ENCODE measurements at regions not wholly inside any gene's neighbourhood (a gene's known extent, or its start where the extent isn't known, plus 50 kb on each side); places are given as distances from the start of the nearest gene placed in this dataset.

DNA sequence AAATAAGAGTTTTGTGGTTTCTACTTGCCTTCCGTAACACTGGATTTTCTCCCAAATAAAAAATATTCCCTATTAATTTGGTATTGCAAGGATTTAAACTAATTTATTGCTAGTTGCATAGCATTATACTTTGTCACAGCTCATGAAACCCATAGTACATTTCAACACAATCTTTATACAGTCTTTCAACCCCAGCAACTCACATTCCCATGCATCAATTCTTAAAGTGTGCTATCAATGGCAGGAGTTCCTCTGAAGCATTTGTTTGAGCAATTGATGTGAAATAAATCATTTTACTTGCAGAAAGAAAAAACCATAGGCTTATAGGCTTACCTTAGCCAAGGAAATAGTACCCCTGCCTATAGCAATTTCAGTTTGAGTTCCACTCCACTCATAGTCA lies 251.9 kb downstream of the PAPSS1 start:
- TF ChIP-seq GATAD2B (conservative IDR thresholded peaks at IDR 0.05; ENCODE audit: low read depth) (no peak), POLR2A (IDR thresholded peaks at IDR 0.05; ENCODE audit: low read depth, low read length) (no peak), HDAC6 (IDR thresholded peaks at IDR 0.05; ENCODE audit: unreplicated experiment) (no peak), POLR2AphosphoS5 (IDR thresholded peaks at IDR 0.05; ENCODE audit: low read length) (no peak), EZH2 (IDR thresholded peaks at IDR 0.05; ENCODE audit: borderline replicate concordance, control insufficient read depth, low read depth, low read length) (no peak), TAF1 (IDR thresholded peaks at IDR 0.05; ENCODE audit: borderline replicate concordance, low read depth, low read length) (no peak), ZBED1 (IDR thresholded peaks at IDR 0.05; ENCODE audit: borderline replicate concordance) (no peak), HCFC1 (IDR thresholded peaks at IDR 0.05; ENCODE audit: low read length) (no peak)
- TF ChIP-seq, protein P1, sequence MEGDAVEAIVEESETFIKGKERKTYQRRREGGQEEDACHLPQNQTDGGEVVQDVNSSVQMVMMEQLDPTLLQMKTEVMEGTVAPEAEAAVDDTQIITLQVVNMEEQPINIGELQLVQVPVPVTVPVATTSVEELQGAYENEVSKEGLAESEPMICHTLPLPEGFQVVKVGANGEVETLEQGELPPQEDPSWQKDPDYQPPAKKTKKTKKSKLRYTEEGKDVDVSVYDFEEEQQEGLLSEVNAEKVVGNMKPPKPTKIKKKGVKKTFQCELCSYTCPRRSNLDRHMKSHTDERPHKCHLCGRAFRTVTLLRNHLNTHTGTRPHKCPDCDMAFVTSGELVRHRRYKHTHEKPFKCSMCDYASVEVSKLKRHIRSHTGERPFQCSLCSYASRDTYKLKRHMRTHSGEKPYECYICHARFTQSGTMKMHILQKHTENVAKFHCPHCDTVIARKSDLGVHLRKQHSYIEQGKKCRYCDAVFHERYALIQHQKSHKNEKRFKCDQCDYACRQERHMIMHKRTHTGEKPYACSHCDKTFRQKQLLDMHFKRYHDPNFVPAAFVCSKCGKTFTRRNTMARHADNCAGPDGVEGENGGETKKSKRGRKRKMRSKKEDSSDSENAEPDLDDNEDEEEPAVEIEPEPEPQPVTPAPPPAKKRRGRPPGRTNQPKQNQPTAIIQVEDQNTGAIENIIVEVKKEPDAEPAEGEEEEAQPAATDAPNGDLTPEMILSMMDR (IDR thresholded peaks at IDR 0.05 in 2 of 3, conservative IDR thresholded peaks at IDR 0.05 in 1 of 3; ENCODE audit: control insufficient read depth in 2 of 3, extremely low read depth in 1 of 3, insufficient read depth in 1 of 3, low read depth in 3 of 3, low read length in 3 of 3) = no peak
